ENCODE measurements at regions not wholly inside any gene's neighbourhood (a gene's known extent, or its start where the extent isn't known, plus 50 kb on each side); places are given as distances from the start of the nearest gene placed in this dataset.
"Not testable (repeated sequence)": the region's sequence is repeated elsewhere in the genome, so short reads cannot be mapped to it uniquely, and the experiment has no call there.

DNA sequence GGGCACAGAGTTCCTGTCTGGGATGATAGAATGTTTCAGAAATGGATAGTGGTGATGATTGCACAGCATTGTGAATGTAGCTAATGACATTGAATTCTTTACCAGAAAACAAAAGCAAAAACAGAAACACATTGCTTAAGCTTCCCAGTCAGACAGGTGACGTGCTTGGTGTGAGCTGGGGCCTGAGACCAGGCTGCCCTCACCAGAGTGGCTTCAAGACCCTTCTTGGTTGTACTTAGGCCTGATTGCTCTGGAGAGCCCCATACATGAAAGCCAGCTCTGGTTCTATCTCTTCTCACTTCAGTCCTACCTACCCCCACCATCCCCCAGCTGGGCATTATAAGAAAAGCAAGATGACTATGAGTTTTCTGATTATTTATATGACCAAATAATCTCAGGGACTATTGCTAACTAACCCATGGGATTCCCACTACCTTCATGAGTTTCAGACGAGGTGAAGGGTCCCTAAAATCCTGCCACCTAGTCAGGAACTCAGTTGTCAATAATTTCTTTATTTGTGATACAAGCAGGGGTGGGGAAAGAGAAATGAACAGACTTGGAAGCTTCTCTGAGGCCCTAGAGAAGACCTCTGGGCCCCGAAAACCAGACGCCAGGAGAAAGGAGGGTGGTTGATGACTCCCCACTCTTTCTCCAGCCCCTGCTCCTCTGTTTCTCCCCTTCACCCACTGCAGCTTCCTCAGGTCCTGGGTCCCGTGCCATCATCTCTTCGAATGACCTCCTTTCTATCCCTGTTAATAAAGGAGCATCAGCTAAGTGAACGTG lies 5289.0 kb upstream of the TPTE start:
- H4K20me1 ChIP-seq (ENCODE audit: insufficient read depth); H3K4me3 ChIP-seq (IDR thresholded peaks at IDR 0.05; ENCODE audit: insufficient read depth, low read depth, low read length); H2AFZ ChIP-seq (ENCODE audit: low read depth): not testable (repeated sequence)

DNA sequence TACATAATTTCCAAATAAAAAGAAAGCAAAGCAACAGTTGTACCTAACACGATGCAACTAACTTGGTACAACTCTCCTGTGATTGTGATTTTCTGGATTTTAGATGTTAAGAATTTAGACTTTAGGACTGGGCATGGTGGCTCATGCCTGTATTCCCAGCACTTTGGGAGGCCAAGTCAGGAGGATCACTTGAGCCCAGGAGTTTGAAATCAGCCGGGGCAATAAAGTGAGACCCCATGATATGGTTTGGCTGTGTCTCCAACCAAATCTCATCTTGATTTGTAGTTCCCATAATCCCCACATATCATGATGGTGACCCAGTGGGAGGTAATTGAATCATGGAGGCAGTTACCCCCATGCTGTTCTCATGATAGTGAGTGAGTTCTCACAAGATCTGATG lies 5285.6 kb upstream of the TPTE start:
- not testable (repeated sequence) for H3K27me3 ChIP-seq (ENCODE audit: insufficient read depth, low read depth); H3K36me3 ChIP-seq (ENCODE audit: insufficient read depth); H3K4me3 ChIP-seq (IDR thresholded peaks at IDR 0.05; ENCODE audit: insufficient read depth, low read depth, low read length); H3K9ac ChIP-seq; H3K4me1 ChIP-seq (ENCODE audit: low read depth, poor library complexity, severe bottlenecking); H2AFZ ChIP-seq (ENCODE audit: low read depth); H3K27ac ChIP-seq; H3K4me2 ChIP-seq; H4K20me1 ChIP-seq (ENCODE audit: insufficient read depth); H3K79me2 ChIP-seq (ENCODE audit: insufficient read depth, low read depth)

More for the DNA sequence above, 5289.0 kb upstream of the TPTE start:
- not testable (repeated sequence) for H3K36me3 ChIP-seq (ENCODE audit: insufficient read depth); H3K79me2 ChIP-seq (ENCODE audit: insufficient read depth, low read depth); H3K27ac ChIP-seq; H3K27me3 ChIP-seq (ENCODE audit: insufficient read depth, low read depth); H3K4me2 ChIP-seq; H3K9ac ChIP-seq; H3K4me1 ChIP-seq (ENCODE audit: low read depth, poor library complexity, severe bottlenecking)

DNA sequence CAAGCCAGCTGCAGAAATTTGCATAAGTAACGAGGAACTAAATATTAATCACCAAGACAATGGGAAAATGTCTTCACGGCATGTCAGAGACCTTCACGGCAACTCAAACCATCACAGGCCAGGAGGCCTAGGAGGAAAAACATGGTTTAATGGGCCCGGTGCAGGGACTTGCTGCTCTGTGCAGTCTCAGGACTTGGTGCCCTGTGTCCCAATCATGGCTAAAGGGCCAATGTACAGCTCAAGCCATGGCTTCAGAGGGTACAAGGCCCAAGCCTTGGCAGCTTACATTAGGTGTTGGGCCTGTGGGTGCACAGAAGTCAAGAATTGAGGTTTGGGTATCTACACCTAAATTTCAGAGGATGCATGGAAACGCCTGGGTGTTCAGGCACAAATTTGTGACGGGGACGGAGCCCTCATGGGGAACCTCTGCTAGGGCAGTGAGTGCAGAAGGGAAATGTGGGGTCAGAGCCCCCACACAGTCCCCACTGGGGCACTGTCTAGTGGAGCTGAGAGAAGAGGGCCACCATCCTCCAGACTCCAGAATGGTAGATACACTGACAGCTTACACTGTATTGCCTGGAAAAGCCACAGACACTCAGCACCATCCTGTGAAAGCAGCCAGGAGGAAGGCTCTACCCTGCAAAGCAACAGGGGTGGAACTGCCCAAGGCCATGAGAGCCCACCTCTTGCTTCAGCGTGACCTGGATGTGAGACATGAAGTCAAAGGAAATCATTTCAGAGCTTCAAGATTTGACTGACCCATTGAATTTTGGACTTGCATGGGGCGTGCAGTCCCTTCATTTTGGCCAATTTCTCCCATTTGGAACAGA lies 5284.3 kb upstream of the TPTE start:
- not testable (repeated sequence) for H3K4me3 ChIP-seq (IDR thresholded peaks at IDR 0.05; ENCODE audit: insufficient read depth, low read depth, low read length); H3K79me2 ChIP-seq (ENCODE audit: insufficient read depth, low read depth)

DNA sequence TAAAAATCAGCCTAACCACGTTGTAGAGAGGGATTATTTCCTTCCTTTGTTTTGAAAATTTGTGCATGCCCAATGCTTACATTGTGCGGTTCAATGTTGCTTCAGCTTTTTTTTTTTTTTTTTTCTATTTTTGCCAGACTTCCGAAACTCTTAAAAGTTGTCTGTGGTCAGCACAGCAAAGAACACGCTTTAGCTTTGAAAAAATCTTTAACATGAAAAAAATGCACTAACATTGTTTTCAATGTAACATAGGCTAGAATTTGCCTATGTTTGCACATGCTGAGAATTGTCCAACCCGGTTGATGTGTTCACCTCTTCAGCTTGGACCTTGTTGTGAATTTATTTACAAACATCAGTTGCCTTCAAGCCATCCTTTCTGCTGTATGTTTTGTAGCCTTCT lies 5280.9 kb upstream of the TPTE start:
- Histone ChIP-seq H3K4me2 (peak overlapping the region; percentile 27; the same call in 1 of the 2 replicates), H3K27ac (peak overlapping the region; percentile 30), H2AFZ (ENCODE audit: low read depth) (peak overlapping the region; percentile 17; the same call in 1 of the 2 replicates)
- H3K4me1 ChIP-seq (ENCODE audit: low read depth, poor library complexity, severe bottlenecking); H3K4me3 ChIP-seq (IDR thresholded peaks at IDR 0.05; ENCODE audit: insufficient read depth, low read depth, low read length); H3K9ac ChIP-seq; H3K36me3 ChIP-seq (ENCODE audit: insufficient read depth); H4K20me1 ChIP-seq (ENCODE audit: insufficient read depth); H3K79me2 ChIP-seq (ENCODE audit: insufficient read depth, low read depth); H3K27me3 ChIP-seq (ENCODE audit: insufficient read depth, low read depth): not testable (repeated sequence)

More for the DNA sequence above, 5284.3 kb upstream of the TPTE start:
- not testable (repeated sequence) for H3K27ac ChIP-seq; H2AFZ ChIP-seq (ENCODE audit: low read depth); H4K20me1 ChIP-seq (ENCODE audit: insufficient read depth); H3K27me3 ChIP-seq (ENCODE audit: insufficient read depth, low read depth); H3K36me3 ChIP-seq (ENCODE audit: insufficient read depth); H3K4me1 ChIP-seq (ENCODE audit: low read depth, poor library complexity, severe bottlenecking); H3K9ac ChIP-seq; H3K4me2 ChIP-seq

DNA sequence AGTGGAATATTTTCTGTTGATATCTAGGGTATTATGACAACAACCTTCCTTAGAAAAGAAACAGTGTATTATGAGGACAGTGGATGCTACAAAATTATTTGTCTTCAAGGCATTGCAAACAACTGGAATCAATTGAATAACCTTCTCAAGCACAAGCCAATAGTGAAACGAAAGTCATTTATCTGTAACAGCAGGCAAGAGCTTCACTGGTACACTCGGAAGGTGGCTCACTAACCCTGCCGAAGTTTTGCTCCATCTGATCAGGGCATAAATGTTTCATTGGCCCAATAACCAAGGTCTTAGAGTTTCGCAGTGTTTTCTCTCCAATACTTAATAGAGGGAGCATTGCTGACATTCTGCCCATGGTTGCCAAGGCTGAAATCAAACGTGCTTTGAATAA lies 5278.7 kb upstream of the TPTE start:
- not testable (repeated sequence) for H3K4me3 ChIP-seq (IDR thresholded peaks at IDR 0.05; ENCODE audit: insufficient read depth, low read depth, low read length); H3K4me2 ChIP-seq; H3K36me3 ChIP-seq (ENCODE audit: insufficient read depth); H3K27me3 ChIP-seq (ENCODE audit: insufficient read depth, low read depth); H2AFZ ChIP-seq (ENCODE audit: low read depth); H3K27ac ChIP-seq; H3K79me2 ChIP-seq (ENCODE audit: insufficient read depth, low read depth); H3K9ac ChIP-seq; H4K20me1 ChIP-seq (ENCODE audit: insufficient read depth); H3K4me1 ChIP-seq (ENCODE audit: low read depth, poor library complexity, severe bottlenecking)

DNA sequence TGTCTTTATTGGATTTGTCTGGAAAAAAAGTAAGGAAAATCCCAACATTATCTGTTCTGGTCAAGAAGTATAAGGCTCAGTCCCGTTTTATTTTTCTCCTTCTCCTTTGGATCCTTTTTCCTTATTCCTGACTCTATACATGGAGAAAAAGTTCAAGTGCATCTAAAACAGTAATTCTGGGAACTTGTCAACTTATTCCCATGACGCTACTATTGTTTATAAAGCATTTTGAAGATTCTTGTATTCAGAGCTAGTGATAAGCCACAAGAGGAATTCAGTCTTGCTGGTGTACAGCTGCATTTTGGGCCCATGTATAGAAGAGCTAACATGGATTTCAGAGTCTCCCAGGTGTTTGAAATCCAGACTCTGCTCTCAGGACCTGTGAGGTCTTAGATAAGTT lies 5278.1 kb upstream of the TPTE start:
- not testable (repeated sequence) for H3K4me2 ChIP-seq; H3K27ac ChIP-seq; H3K36me3 ChIP-seq (ENCODE audit: insufficient read depth); H2AFZ ChIP-seq (ENCODE audit: low read depth); H4K20me1 ChIP-seq (ENCODE audit: insufficient read depth); H3K27me3 ChIP-seq (ENCODE audit: insufficient read depth, low read depth); H3K4me3 ChIP-seq (IDR thresholded peaks at IDR 0.05; ENCODE audit: insufficient read depth, low read depth, low read length); H3K79me2 ChIP-seq (ENCODE audit: insufficient read depth, low read depth); H3K4me1 ChIP-seq (ENCODE audit: low read depth, poor library complexity, severe bottlenecking); H3K9ac ChIP-seq

DNA sequence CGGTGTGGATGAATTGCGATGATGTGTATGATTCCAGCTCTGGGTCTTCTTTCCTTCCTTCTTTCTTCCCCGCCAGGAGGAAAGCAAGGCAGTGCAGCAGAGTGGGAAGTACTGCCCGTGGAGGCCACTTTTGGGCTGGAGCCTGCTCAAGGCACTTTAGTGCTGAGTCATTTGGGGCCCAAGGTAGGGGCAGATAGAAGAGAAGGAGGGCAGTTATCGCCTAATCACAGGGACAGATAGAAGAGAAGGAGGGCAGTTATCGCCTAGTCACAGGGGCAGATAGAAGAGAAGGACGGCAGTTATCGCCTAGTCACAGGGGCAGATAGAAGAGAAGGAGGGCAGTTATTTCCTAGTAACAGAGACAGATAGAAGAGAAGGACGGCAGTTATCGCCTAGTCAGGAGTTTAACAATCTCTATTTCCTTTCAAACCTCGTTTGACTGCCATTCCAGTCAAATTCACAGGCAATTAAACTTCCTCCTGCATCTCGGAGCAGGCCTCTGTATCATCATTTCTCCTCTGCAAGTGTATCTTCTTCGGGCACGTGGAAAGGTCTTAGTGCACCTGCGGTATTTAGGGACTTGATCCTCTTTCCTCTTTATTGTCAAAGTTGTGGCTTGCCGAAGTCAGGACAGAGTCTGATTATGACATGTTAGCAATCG lies 5277.5 kb upstream of the TPTE start:
- H2AFZ ChIP-seq (ENCODE audit: low read depth); H3K79me2 ChIP-seq (ENCODE audit: insufficient read depth, low read depth); H3K27ac ChIP-seq: not testable (repeated sequence)

DNA sequence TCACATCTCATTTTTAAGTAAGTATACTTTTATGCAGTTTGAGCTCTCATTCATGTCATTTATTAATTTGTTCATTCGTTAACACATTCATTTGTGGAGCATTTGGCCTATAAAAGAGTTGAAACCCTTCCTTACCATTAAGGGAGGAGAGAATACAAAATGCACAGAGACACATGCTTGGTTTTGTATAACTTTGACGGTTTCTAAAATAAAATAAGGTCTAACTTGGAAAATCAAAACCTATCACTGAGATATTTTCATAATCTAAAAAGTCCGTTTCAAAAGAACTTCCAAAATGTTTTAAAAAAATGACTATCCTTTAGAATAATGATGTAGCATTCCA lies 5277.0 kb upstream of the TPTE start:
- not testable (repeated sequence) for H4K20me1 ChIP-seq (ENCODE audit: insufficient read depth); H3K4me2 ChIP-seq; H3K9ac ChIP-seq; H2AFZ ChIP-seq (ENCODE audit: low read depth); H3K36me3 ChIP-seq (ENCODE audit: insufficient read depth); H3K27me3 ChIP-seq (ENCODE audit: insufficient read depth, low read depth); H3K4me3 ChIP-seq (IDR thresholded peaks at IDR 0.05; ENCODE audit: insufficient read depth, low read depth, low read length); H3K27ac ChIP-seq; H3K4me1 ChIP-seq (ENCODE audit: low read depth, poor library complexity, severe bottlenecking); H3K79me2 ChIP-seq (ENCODE audit: insufficient read depth, low read depth)

More for the DNA sequence above, 5277.5 kb upstream of the TPTE start:
- not testable (repeated sequence) for H3K4me2 ChIP-seq; H3K9ac ChIP-seq; H3K4me3 ChIP-seq (IDR thresholded peaks at IDR 0.05; ENCODE audit: insufficient read depth, low read depth, low read length); H3K36me3 ChIP-seq (ENCODE audit: insufficient read depth); H3K4me1 ChIP-seq (ENCODE audit: low read depth, poor library complexity, severe bottlenecking); H4K20me1 ChIP-seq (ENCODE audit: insufficient read depth); H3K27me3 ChIP-seq (ENCODE audit: insufficient read depth, low read depth)

DNA sequence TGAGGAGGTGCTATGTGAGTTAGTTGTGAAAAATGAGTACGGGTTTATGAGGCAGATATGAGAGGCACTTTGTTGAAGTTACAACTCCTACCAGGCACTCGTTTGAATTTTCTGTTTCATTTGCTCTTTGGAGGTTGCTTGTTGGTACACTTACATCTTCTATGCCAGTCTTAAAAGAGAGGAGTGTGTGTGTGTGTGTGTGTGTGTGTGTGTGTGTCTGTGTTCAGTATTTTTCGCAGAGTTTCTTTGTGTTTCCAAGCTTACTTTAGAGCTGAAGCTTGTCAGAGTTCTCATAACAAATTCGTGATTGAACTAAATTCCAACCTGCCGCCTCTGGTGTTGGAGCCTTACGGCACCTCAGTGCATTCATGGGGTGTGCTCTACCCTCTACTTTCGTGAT lies 5276.4 kb upstream of the TPTE start:
- H2AFZ ChIP-seq (ENCODE audit: low read depth); H3K4me1 ChIP-seq (ENCODE audit: low read depth, poor library complexity, severe bottlenecking); H3K4me3 ChIP-seq (IDR thresholded peaks at IDR 0.05; ENCODE audit: insufficient read depth, low read depth, low read length); H3K79me2 ChIP-seq (ENCODE audit: insufficient read depth, low read depth); H3K36me3 ChIP-seq (ENCODE audit: insufficient read depth); H3K27me3 ChIP-seq (ENCODE audit: insufficient read depth, low read depth); H3K27ac ChIP-seq; H3K9ac ChIP-seq; H4K20me1 ChIP-seq (ENCODE audit: insufficient read depth); H3K4me2 ChIP-seq: not testable (repeated sequence)

DNA sequence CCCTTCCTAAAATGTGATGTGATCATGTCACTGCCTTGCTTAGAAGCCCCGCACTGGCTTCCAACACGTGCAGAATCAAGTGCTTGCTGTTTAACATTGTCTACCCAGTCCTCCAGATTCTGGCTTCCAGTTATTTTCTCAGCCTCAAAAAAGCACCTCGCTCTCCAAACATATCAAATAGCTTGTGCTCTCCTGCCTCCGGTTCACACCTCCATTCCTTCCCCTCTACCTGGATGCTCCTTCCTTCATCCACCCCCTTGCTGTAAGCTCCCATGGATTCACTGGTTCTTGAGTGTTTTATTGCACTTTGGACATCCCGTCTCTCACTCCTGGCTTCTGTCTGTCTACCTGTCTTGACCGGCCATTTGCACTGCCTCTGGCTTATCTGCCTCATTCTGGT lies 5275.0 kb upstream of the TPTE start:
- H3K4me1 ChIP-seq (ENCODE audit: low read depth, poor library complexity, severe bottlenecking); H3K79me2 ChIP-seq (ENCODE audit: insufficient read depth, low read depth); H3K4me2 ChIP-seq: not testable (repeated sequence)

More for the DNA sequence above, 5275.0 kb upstream of the TPTE start:
- H3K9ac ChIP-seq; H3K4me3 ChIP-seq (IDR thresholded peaks at IDR 0.05; ENCODE audit: insufficient read depth, low read depth, low read length); H3K36me3 ChIP-seq (ENCODE audit: insufficient read depth); H2AFZ ChIP-seq (ENCODE audit: low read depth); H3K27me3 ChIP-seq (ENCODE audit: insufficient read depth, low read depth); H3K27ac ChIP-seq; H4K20me1 ChIP-seq (ENCODE audit: insufficient read depth): not testable (repeated sequence)

Measured in KMS-11 (cell line).